ENCODE measurements at regions not wholly inside any gene's neighbourhood (a gene's known extent, or its start where the extent isn't known, plus 50 kb on each side); places are given as distances from the start of the nearest gene placed in this dataset.

GRCh38 chrX:150282953-150283352 is 80.2 kb upstream of the MAMLD1 start:
- H3K27ac Mint-ChIP-seq, result no peak overlapping the region
- no peak overlapping the region for H3K4me3 Mint-ChIP-seq
- no peaks in the 10 kb centered on the region for H3K4me1 Mint-ChIP-seq
- H3K36me3 Mint-ChIP-seq, result peaks cover 1% of the 10 kb centered on the region
- H3K9me3 Mint-ChIP-seq, result no peaks in the 10 kb centered on the region
- peaks cover 3% of the 10 kb centered on the region for H3K27me3 Mint-ChIP-seq

GRCh38 chrX:150291014-150291413 is 72.1 kb upstream of the MAMLD1 start:
- Mint-ChIP-seq H3K27me3 (no peaks in the 10 kb centered on the region), H3K27ac (no peak overlapping the region), H3K9me3 (no peaks in the 10 kb centered on the region), H3K4me1 (no peaks in the 10 kb centered on the region), H3K4me3 (no peak overlapping the region), H3K36me3 (no peaks in the 10 kb centered on the region)

GRCh38 chrX:150293311-150294013 is 69.7 kb upstream of the MAMLD1 start:
- no peaks in the 10 kb centered on the region for H3K27me3 Mint-ChIP-seq
- no peaks in the 10 kb centered on the region for H3K4me1 Mint-ChIP-seq
- no peak overlapping the region for H3K4me3 Mint-ChIP-seq
- no peaks in the 10 kb centered on the region for H3K36me3 Mint-ChIP-seq
- H3K27ac Mint-ChIP-seq, result no peak overlapping the region
- H3K9me3 Mint-ChIP-seq, result no peaks in the 10 kb centered on the region

GRCh38 chrX:150298841-150299551 is 64.1 kb upstream of the MAMLD1 start:
- Mint-ChIP-seq H3K27me3 (no peaks in the 10 kb centered on the region), H3K4me3 (no peak overlapping the region), H3K9me3 (no peaks in the 10 kb centered on the region), H3K36me3 (no peaks in the 10 kb centered on the region), H3K27ac (no peak overlapping the region), H3K4me1 (no peaks in the 10 kb centered on the region)

- Mint-ChIP-seq H3K4me1 (no peaks in the 10 kb centered on the region), H3K9me3 (no peaks in the 10 kb centered on the region), H3K27ac (no peak overlapping the region), H3K27me3 (no peaks in the 10 kb centered on the region), H3K36me3 (no peaks in the 10 kb centered on the region), H3K4me3 (no peak overlapping the region)
Observed at GRCh38 chrX:150299579-150299978, 63.5 kb upstream of the MAMLD1 start.

- H3K27ac Mint-ChIP-seq, result no peak overlapping the region
- no peak overlapping the region for H3K4me3 Mint-ChIP-seq
- H3K36me3 Mint-ChIP-seq, result no peaks in the 10 kb centered on the region
- no peaks in the 10 kb centered on the region for H3K27me3 Mint-ChIP-seq
- no peaks in the 10 kb centered on the region for H3K9me3 Mint-ChIP-seq
- H3K4me1 Mint-ChIP-seq, result no peaks in the 10 kb centered on the region
Observed at GRCh38 chrX:150303386-150304097, 59.6 kb upstream of the MAMLD1 start.

GRCh38 chrX:150306002-150306401 is 57.1 kb upstream of the MAMLD1 start:
- Mint-ChIP-seq H3K4me1 (no peaks in the 10 kb centered on the region), H3K27ac (no peak overlapping the region), H3K36me3 (no peaks in the 10 kb centered on the region), H3K4me3 (no peak overlapping the region), H3K9me3 (no peaks in the 10 kb centered on the region), H3K27me3 (no peaks in the 10 kb centered on the region)

- no peaks in the 10 kb centered on the region for H3K36me3 Mint-ChIP-seq
- H3K4me3 Mint-ChIP-seq, result no peak overlapping the region
- H3K27ac Mint-ChIP-seq, result no peak overlapping the region
- H3K4me1 Mint-ChIP-seq, result no peaks in the 10 kb centered on the region
- H3K9me3 Mint-ChIP-seq, result no peaks in the 10 kb centered on the region
- H3K27me3 Mint-ChIP-seq, result no peaks in the 10 kb centered on the region
Observed at GRCh38 chrX:150308041-150308440, 55.1 kb upstream of the MAMLD1 start.

- Mint-ChIP-seq H3K36me3 (no peaks in the 10 kb centered on the region), H3K27ac (no peak overlapping the region), H3K4me3 (no peak overlapping the region), H3K4me1 (no peaks in the 10 kb centered on the region), H3K9me3 (no peaks in the 10 kb centered on the region), H3K27me3 (no peaks in the 10 kb centered on the region)
Observed at GRCh38 chrX:150308532-150309157, 54.5 kb upstream of the MAMLD1 start.

GRCh38 chrX:150310417-150310816 is 52.7 kb upstream of the MAMLD1 start:
- no peaks in the 10 kb centered on the region for H3K27me3 Mint-ChIP-seq
- no peak overlapping the region for H3K27ac Mint-ChIP-seq
- no peak overlapping the region for H3K4me3 Mint-ChIP-seq
- no peaks in the 10 kb centered on the region for H3K4me1 Mint-ChIP-seq
- no peaks in the 10 kb centered on the region for H3K36me3 Mint-ChIP-seq
- H3K9me3 Mint-ChIP-seq, result no peaks in the 10 kb centered on the region

GRCh38 chrX:150310881-150311280 is 52.2 kb upstream of the MAMLD1 start:
- Mint-ChIP-seq H3K9me3 (no peaks in the 10 kb centered on the region), H3K4me1 (no peaks in the 10 kb centered on the region), H3K27ac (no peak overlapping the region), H3K4me3 (no peak overlapping the region), H3K27me3 (no peaks in the 10 kb centered on the region), H3K36me3 (no peaks in the 10 kb centered on the region)

GRCh38 chrX:150312931-150313330 is 50.2 kb upstream of the MAMLD1 start:
- Mint-ChIP-seq H3K27me3 (no peaks in the 10 kb centered on the region), H3K4me1 (no peaks in the 10 kb centered on the region), H3K9me3 (no peaks in the 10 kb centered on the region), H3K36me3 (no peaks in the 10 kb centered on the region), H3K4me3 (no peak overlapping the region), H3K27ac (no peak overlapping the region)

All from activated naive CD4-positive, alpha-beta T cell treated with anti-CD3 and anti-CD28 coated beads, Interleukin-2, amount 50 U/mL, for 24 hours (primary cell).